IMR-90 (cell line): ENCODE measurements at regions not wholly inside any gene's neighbourhood (a gene's known extent, or its start where the extent isn't known, plus 50 kb on each side); places are given as distances from the start of the nearest gene placed in this dataset. TPM values are rescaled to one million over a fixed set of nuclear protein-coding genes. Genes with fewer than 3 reads are reported as not detected.

ENCODE experiments used
- microRNA-seq, 2 experiments: library from miRNA; stranded (forward) in 1 of 2; unstranded in 1 of 2; fragments of 10-50 nt in 1 of 2; fragments of <30 nt in 1 of 2; gene quantifications in 1 of 2; microRNA quantifications in 1 of 2; one replicate each; pipeline versions ENCODE3 to v1.1.0; 2013 to 2020; ENCODE audit not compliant: insufficient read depth in 1 of 2, insufficient read length in 1 of 2, unreplicated experiment in 1 of 2
- small RNA-seq, 5 experiments: library from RNA; depleted of rRNA; stranded (forward); fragments of <200 nt; gene quantifications; one replicate each; pipeline ENCODE3, GENCODE V24; 2012

Small RNA genes lying in the stretch of these regions (microRNA-seq; reads per million reads assigned to microRNA genes)
- gene RNA5SP403 (ENCODE audit: insufficient read depth, insufficient read length) (not detected), gene RNA5SP404 (ENCODE audit: insufficient read depth, insufficient read length) (not detected)

Small RNA genes lying in the stretch of these regions (small RNA-seq; reads per million reads assigned to genes)
- 0 reads per million in 5 experiments for gene RNA5SP403
- gene RNA5SP404: 0 reads per million in 5 experiments
